Neural crest cell (in vitro differentiated cells): ENCODE measurements at regions not wholly inside any gene's neighbourhood (a gene's known extent, or its start where the extent isn't known, plus 50 kb on each side); places are given as distances from the start of the nearest gene placed in this dataset.

Experiments used
- DNase-seq: peaks from one replicate; pipeline ENCODE4 v3.0.0; 2021; ENCODE audit warnings: low read depth, mixed read lengths, low spot score
- H3K27ac Mint-ChIP-seq: one replicate; pipeline ENCODE4 v1.8.0; 2021; ENCODE audit warnings: mild to moderate bottlenecking, mixed read lengths; ENCODE audit not compliant: unreplicated experiment
- H3K27me3 Mint-ChIP-seq: 2 replicates; pipeline ENCODE4 v1.8.0; 2021; ENCODE audit warnings: low read depth, mild to moderate bottlenecking, mixed read lengths
- H3K36me3 Mint-ChIP-seq: 2 replicates; pipeline ENCODE4 v1.8.0; 2021; ENCODE audit warnings: low read depth, mild to moderate bottlenecking, mixed read lengths
- H3K4me1 Mint-ChIP-seq: 2 replicates; pipeline ENCODE4 v1.8.0; 2021; ENCODE audit warnings: mixed read lengths
- H3K4me3 Mint-ChIP-seq: one replicate; pipeline ENCODE4 v1.8.0; 2021; ENCODE audit warnings: mild to moderate bottlenecking, mixed read lengths
- H3K9me3 Mint-ChIP-seq: 2 replicates; pipeline ENCODE4 v1.8.0; 2021; ENCODE audit warnings: mixed read lengths
- CTCF ChIP-seq: fragments of 200-600 bp; sonication (generic); conservative IDR thresholded peaks from 2 replicates; pipeline ENCODE4 v1.5.0; 2021; ENCODE audit warnings: antibody characterized with exemption, mild to moderate bottlenecking

DNA sequence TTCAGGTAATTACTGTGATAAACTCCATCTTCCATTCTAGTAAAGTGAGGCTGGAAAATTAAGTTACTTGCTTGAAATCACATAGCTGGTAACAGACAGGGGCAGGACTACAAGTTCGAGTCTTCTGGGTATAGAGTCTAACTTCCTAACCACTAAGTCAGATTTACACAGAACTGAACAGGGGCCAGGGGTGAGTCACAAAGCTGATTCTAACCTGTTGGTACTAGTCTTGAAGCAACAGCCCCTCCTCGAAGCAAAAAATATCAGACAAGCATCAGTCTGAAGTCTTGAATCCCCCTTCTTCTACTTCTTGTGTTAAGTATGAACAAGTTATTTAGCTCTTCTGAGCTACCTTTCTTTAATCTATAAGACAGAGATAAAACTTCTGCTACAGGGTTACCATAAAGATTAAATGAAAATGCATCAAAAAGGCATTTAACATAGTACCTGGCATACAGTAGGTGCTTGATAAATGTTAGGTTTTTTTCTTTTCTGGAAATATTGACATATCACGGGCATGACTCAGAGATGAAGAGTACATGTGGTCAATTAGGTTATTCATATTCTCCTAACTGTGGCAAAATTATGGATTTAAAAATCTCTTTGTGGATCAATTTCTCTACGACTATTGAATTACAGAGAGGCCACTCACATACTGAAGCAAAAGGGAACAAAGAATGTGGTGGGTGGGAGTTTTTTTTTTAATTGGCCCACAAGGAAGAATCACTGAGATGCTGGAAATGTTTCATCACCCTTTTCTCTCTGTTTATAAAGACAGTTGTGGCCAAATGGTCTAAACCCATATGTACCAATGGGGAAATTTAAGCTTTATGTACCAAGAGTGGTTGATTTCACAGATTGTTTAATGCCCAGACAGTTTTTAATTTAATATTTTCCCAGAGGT lies 266.9 kb upstream of the DYNLRB2 start:
- TF ChIP-seq CTCF: no peak
- H3K9me3 Mint-ChIP-seq: peaks cover 4% of the 10 kb centered on the region
- H3K4me3 Mint-ChIP-seq: no peak overlapping the region
- no peaks in the 10 kb centered on the region for H3K4me1 Mint-ChIP-seq
- no peak for DNase-seq
- H3K27ac Mint-ChIP-seq: no peak overlapping the region
- H3K27me3 Mint-ChIP-seq: peaks cover 2% of the 10 kb centered on the region
- H3K36me3 Mint-ChIP-seq: no peaks in the 10 kb centered on the region

GRCh38 chr16:80265624-80266306 lies 275.0 kb upstream of the DYNLRB2 start:
- TF ChIP-seq CTCF: no peak
- no peak for DNase-seq
- Mint-ChIP-seq H3K27me3 (no peaks in the 10 kb centered on the region), H3K36me3 (no peaks in the 10 kb centered on the region), H3K4me3 (no peak overlapping the region), H3K9me3 (no peaks in the 10 kb centered on the region), H3K27ac (no peak overlapping the region), H3K4me1 (peaks cover 22% of the 10 kb centered on the region)

GRCh38 chr16:80263848-80264694 lies 276.7 kb upstream of the DYNLRB2 start:
- peaks cover 2% of the 10 kb centered on the region for H3K27me3 Mint-ChIP-seq
- H3K4me1 Mint-ChIP-seq: peaks cover 34% of the 10 kb centered on the region
- DNase-seq: no peak
- H3K27ac Mint-ChIP-seq: no peak overlapping the region
- no peaks in the 10 kb centered on the region for H3K9me3 Mint-ChIP-seq
- TF ChIP-seq CTCF: no peak
- no peak overlapping the region for H3K4me3 Mint-ChIP-seq
- no peaks in the 10 kb centered on the region for H3K36me3 Mint-ChIP-seq

DNA sequence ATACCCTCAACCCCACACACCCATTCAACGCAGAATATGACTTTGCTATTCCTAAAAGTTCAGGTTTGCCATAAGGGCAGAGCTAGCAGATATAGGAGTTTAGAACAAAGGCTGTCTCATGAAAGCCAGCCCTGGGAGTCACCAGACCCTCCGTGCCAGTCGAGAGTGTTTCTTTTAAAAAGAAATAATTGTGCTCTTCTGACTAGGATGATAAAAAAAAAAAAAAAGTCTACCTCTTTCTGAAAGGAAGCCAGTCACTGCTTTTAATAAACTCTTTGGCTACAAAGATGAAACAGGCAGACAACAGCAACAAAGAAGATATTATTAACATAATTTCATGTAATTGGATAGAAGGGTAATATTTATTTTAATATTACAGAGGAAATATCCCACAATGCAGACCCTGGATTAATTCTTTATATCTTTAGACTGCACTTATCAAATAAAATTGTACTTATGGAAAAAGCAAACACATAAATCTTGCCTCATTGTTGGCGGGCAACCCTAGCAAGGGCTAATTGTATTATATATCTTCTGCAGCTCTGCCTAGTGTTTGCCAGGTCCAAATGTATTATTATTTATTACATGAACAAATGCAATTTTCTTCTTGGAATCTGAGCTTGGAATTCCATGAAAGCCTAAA lies 277.5 kb upstream of the DYNLRB2 start:
- peaks cover 2% of the 10 kb centered on the region for H3K27me3 Mint-ChIP-seq
- H3K9me3 Mint-ChIP-seq: no peaks in the 10 kb centered on the region
- no peak overlapping the region for H3K27ac Mint-ChIP-seq
- peaks cover 34% of the 10 kb centered on the region for H3K4me1 Mint-ChIP-seq
- no peak overlapping the region for H3K4me3 Mint-ChIP-seq
- no peak for DNase-seq
- no peak for TF ChIP-seq CTCF
- no peaks in the 10 kb centered on the region for H3K36me3 Mint-ChIP-seq

DNA sequence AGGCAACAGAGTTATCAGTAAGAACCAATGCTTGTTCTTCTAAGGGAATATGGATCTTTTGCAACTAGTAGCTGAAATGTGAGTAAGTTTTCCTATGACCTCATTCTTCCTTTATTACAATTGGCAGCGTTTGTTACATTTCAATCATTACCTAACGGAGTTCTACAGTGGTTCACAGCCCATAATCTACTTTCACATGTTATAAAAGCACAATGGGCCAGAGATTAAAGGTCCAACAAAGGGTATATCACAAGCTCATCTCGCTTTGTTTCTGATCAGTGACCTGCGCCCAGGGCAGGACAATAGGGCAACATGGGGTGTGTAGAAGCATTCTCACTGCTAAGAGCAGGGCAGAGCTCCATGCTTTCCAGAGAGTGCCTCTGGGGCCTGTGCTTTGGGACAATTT lies 279.9 kb upstream of the DYNLRB2 start:
- Mint-ChIP-seq H3K36me3 (no peaks in the 10 kb centered on the region), H3K4me1 (peaks cover 34% of the 10 kb centered on the region), H3K27ac (no peak overlapping the region), H3K27me3 (peaks cover 2% of the 10 kb centered on the region), H3K9me3 (no peaks in the 10 kb centered on the region), H3K4me3 (no peak overlapping the region)
- no peak for TF ChIP-seq CTCF
- DNase-seq: no peak
